ENCODE measurements at regions not wholly inside any gene's neighbourhood (a gene's known extent, or its start where the extent isn't known, plus 50 kb on each side); places are given as distances from the start of the nearest gene placed in this dataset.
A peak's percentile ranks its signal among the peaks of the same experiment; 100 is the strongest.

GRCh38 chr13:30017880-30018279 is 167.5 kb upstream of the UBL3 start:
- H3K36me3 ChIP-seq = no peaks in the 10 kb centered on the region
- no peak overlapping the region for H3K27ac ChIP-seq
- WGBS, 2 donors = 59% methylated on average over 4 of the region's 4 CpGs
- DNase-seq (no peak), ATAC-seq (peak in 1 of 8 donors; percentile 2)
- peaks cover 0 to 5% (median 0%) of the 10 kb centered on the region in 9 donors for H3K4me1 ChIP-seq
- intact Hi-C loops (cut with DNase I) = no loop called here
- TF ChIP-seq CTCF (IDR thresholded peaks at IDR 0.05) = no peak
- H3K9me3 ChIP-seq = no peaks in the 10 kb centered on the region
- no peak overlapping the region for H3K4me3 ChIP-seq
- peaks cover 0 to 13% (median 0%) of the 10 kb centered on the region in 7 donors for H3K27me3 ChIP-seq

- peak in 5 of 8 donors; percentile 48 to 84 (median 63) for ATAC-seq
- H3K4me1 ChIP-seq = peaks cover 0 to 5% (median 0%) of the 10 kb centered on the region in 9 donors
- no peaks in the 10 kb centered on the region for H3K9me3 ChIP-seq
- no peak overlapping the region for H3K27ac ChIP-seq
- no peak for DNase-seq
- peaks cover 0 to 13% (median 4%) of the 10 kb centered on the region in 7 donors for H3K27me3 ChIP-seq
- intact Hi-C loops (cut with DNase I) = no loop called here
- no peaks in the 10 kb centered on the region for H3K36me3 ChIP-seq
- no peak overlapping the region for H3K4me3 ChIP-seq
- no peak for TF ChIP-seq CTCF (IDR thresholded peaks at IDR 0.05)
- WGBS, 2 donors = 63 to 79% methylated on average over 5 of the region's 5 CpGs
These were observed 166.0 kb upstream of the UBL3 start for GRCh38 chr13:30016398-30016797.

GRCh38 chr13:30009411-30009810 is 159.0 kb upstream of the UBL3 start:
- H3K4me1 ChIP-seq = no peaks in the 10 kb centered on the region
- H3K9me3 ChIP-seq = no peaks in the 10 kb centered on the region
- H3K4me3 ChIP-seq = no peak overlapping the region
- intact Hi-C loops (cut with DNase I) = no loop called here
- H3K27ac ChIP-seq = no peak overlapping the region
- no peak for DNase-seq
- no peak for TF ChIP-seq CTCF (IDR thresholded peaks at IDR 0.05)
- H3K36me3 ChIP-seq = no peaks in the 10 kb centered on the region
- no peak for ATAC-seq
- H3K27me3 ChIP-seq = peaks cover 0 to 25% (median 4%) of the 10 kb centered on the region in 7 donors
- WGBS, 2 donors = 97 to 100% methylated on average over 1 of the region's 1 CpG

GRCh38 chr13:30006246-30006645 is 155.8 kb upstream of the UBL3 start:
- Histone ChIP-seq H3K9me3 (no peaks in the 10 kb centered on the region), H3K27ac (no peak overlapping the region), H3K36me3 (no peaks in the 10 kb centered on the region), H3K4me3 (no peak overlapping the region), H3K27me3 (peaks cover 0 to 20% (median 0%) of the 10 kb centered on the region in 7 donors), H3K4me1 (no peaks in the 10 kb centered on the region)
- 4 to 14% methylated on average over 1 of the region's 1 CpG for WGBS, 2 donors
- intact Hi-C loops (cut with DNase I) = no loop called here
- DNase-seq = no peak
- TF ChIP-seq CTCF (IDR thresholded peaks at IDR 0.05) = no peak
- ATAC-seq = no peak
